ENCODE measurements at regions not wholly inside any gene's neighbourhood (a gene's known extent, or its start where the extent isn't known, plus 50 kb on each side); places are given as distances from the start of the nearest gene placed in this dataset.

DNA sequence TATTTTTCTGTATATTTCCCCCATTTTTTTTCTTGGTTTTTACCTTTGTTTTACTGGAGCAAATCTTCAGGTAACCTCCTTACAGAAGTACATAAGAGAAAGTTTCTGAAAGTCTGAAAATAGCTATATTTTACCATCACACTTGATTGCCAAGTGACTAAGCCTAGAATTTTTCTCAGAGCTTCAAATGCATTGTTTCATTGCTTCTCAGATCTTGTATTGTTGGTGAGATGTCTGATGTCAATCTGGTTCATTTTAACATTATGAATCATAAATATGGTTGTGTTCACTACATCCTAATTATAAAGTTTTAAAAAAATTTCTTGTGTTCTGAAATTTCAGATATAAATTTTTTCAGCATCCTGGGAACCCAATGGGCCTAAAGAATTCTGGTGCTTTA, 228.2 kb downstream of the AHR start:
- Histone ChIP-seq H3K9me3 (replicated peaks; ENCODE audit: insufficient read depth, low read length) (no peaks in the 10 kb centered on the region), H3K36me3 (replicated peaks; ENCODE audit: insufficient read depth, low read length) (no peaks in the 10 kb centered on the region), H3F3A (ENCODE audit: insufficient read depth, low read length) (no peaks in the 10 kb centered on the region), H3K4me3 (ENCODE audit: low read length) (no peak overlapping the region), H3K79me2 (ENCODE audit: low read length) (no peaks in the 10 kb centered on the region), H2AFZ (ENCODE audit: low read length) (no peak overlapping the region), H3K9me2 (replicated peaks; ENCODE audit: insufficient read depth, low read length) (no peaks in the 10 kb centered on the region), H3K4me2 (ENCODE audit: low read depth, low read length) (no peak overlapping the region), H3K4me1 (ENCODE audit: low read length) (peaks cover 4% of the 10 kb centered on the region; the same call in 1 of the 2 replicates), H3K27me3 (replicated peaks; ENCODE audit: insufficient read depth, low read length) (no peaks in the 10 kb centered on the region), H3K27ac (ENCODE audit: low read length) (no peak overlapping the region), H4K20me1 (ENCODE audit: insufficient read depth, low read length) (no peaks in the 10 kb centered on the region), H3K9ac (ENCODE audit: low read length) (no peak overlapping the region)
- TF ChIP-seq EZH2phosphoT487 (IDR thresholded peaks at IDR 0.05; ENCODE audit: low read length) (no peak), EZH2 (optimal IDR thresholded peaks at IDR 0.05; ENCODE audit: low read depth, low read length) (no peak)
- TF ChIP-seq, protein P1, sequence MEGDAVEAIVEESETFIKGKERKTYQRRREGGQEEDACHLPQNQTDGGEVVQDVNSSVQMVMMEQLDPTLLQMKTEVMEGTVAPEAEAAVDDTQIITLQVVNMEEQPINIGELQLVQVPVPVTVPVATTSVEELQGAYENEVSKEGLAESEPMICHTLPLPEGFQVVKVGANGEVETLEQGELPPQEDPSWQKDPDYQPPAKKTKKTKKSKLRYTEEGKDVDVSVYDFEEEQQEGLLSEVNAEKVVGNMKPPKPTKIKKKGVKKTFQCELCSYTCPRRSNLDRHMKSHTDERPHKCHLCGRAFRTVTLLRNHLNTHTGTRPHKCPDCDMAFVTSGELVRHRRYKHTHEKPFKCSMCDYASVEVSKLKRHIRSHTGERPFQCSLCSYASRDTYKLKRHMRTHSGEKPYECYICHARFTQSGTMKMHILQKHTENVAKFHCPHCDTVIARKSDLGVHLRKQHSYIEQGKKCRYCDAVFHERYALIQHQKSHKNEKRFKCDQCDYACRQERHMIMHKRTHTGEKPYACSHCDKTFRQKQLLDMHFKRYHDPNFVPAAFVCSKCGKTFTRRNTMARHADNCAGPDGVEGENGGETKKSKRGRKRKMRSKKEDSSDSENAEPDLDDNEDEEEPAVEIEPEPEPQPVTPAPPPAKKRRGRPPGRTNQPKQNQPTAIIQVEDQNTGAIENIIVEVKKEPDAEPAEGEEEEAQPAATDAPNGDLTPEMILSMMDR (IDR thresholded peaks at IDR 0.05; ENCODE audit: low read length) = no peak
- no peak for DNase-seq

DNA sequence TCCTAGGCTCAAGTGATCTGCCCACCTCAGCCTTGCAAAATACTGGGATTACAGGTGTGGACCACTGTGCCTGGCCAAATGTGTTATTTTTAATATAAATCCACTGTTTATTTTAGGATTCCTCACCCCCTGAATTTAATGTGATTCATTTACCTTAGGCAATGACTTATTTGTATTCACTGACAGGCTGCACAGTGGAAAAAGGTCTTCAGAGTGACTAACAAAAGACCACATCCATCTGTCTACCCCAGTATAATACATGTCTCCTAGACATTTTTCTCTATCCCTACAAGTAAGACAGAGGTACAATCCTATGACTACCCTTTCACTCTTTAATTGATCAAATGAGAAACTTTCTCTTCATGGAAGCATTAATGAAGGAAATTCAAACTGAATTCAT, 230.2 kb downstream of the AHR start:
- no peak for TF ChIP-seq EZH2 (optimal IDR thresholded peaks at IDR 0.05; ENCODE audit: low read depth, low read length)
- TF ChIP-seq, protein P1 (IDR thresholded peaks at IDR 0.05; ENCODE audit: low read length) = no peak
- TF ChIP-seq EZH2phosphoT487 (IDR thresholded peaks at IDR 0.05; ENCODE audit: low read length) = no peak
- no peak overlapping the region for H3K4me3 ChIP-seq (ENCODE audit: low read length)
- no peaks in the 10 kb centered on the region for H3K9me2 ChIP-seq (replicated peaks; ENCODE audit: insufficient read depth, low read length)
- no peaks in the 10 kb centered on the region for H3F3A ChIP-seq (ENCODE audit: insufficient read depth, low read length)
- H3K4me1 ChIP-seq (ENCODE audit: low read length) = peaks cover 7% of the 10 kb centered on the region
- no peak overlapping the region for H2AFZ ChIP-seq (ENCODE audit: low read length)
- H3K9me3 ChIP-seq (replicated peaks; ENCODE audit: insufficient read depth, low read length) = no peaks in the 10 kb centered on the region
- DNase-seq = no peak
- no peaks in the 10 kb centered on the region for H3K79me2 ChIP-seq (ENCODE audit: low read length)
- H3K27ac ChIP-seq (ENCODE audit: low read length) = no peak overlapping the region
- no peak overlapping the region for H3K9ac ChIP-seq (ENCODE audit: low read length)
- H3K4me2 ChIP-seq (ENCODE audit: low read depth, low read length) = no peak overlapping the region
- H4K20me1 ChIP-seq (ENCODE audit: insufficient read depth, low read length) = no peaks in the 10 kb centered on the region
- no peaks in the 10 kb centered on the region for H3K36me3 ChIP-seq (replicated peaks; ENCODE audit: insufficient read depth, low read length)
- no peaks in the 10 kb centered on the region for H3K27me3 ChIP-seq (replicated peaks; ENCODE audit: insufficient read depth, low read length)

DNA sequence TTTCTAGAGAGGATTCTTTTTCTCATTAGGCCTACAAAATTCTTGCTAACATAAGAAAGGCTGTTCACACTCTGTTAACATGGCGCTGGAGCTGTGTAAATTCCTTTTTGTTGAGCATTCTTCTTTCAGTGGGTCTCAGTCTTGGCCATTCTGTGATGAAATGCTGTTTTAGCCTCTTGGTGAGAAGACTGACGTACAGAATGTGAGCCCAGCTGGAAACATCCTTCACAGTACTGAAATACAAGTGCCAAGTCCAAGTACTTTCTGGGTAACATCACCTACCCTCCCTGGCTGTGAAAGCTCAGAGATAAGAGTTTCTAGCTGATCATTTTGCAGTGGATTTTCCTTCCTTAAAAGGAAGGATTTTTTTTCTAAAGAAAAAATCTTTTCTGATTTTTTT, 231.8 kb downstream of the AHR start:
- Histone ChIP-seq H3K4me1 (ENCODE audit: low read length) (peaks cover 7% of the 10 kb centered on the region), H3F3A (ENCODE audit: insufficient read depth, low read length) (no peaks in the 10 kb centered on the region), H3K27me3 (replicated peaks; ENCODE audit: insufficient read depth, low read length) (no peaks in the 10 kb centered on the region), H4K20me1 (ENCODE audit: insufficient read depth, low read length) (no peaks in the 10 kb centered on the region), H3K9me2 (replicated peaks; ENCODE audit: insufficient read depth, low read length) (no peaks in the 10 kb centered on the region), H3K9me3 (replicated peaks; ENCODE audit: insufficient read depth, low read length) (no peaks in the 10 kb centered on the region), H3K4me3 (ENCODE audit: low read length) (no peak overlapping the region), H3K79me2 (ENCODE audit: low read length) (no peaks in the 10 kb centered on the region), H2AFZ (ENCODE audit: low read length) (no peak overlapping the region), H3K9ac (ENCODE audit: low read length) (no peak overlapping the region), H3K36me3 (replicated peaks; ENCODE audit: insufficient read depth, low read length) (no peaks in the 10 kb centered on the region), H3K4me2 (ENCODE audit: low read depth, low read length) (no peak overlapping the region), H3K27ac (ENCODE audit: low read length) (no peak overlapping the region)
- TF ChIP-seq EZH2 (optimal IDR thresholded peaks at IDR 0.05; ENCODE audit: low read depth, low read length) = no peak
- TF ChIP-seq, protein P1 (IDR thresholded peaks at IDR 0.05; ENCODE audit: low read length) = no peak
- no peak for TF ChIP-seq EZH2phosphoT487 (IDR thresholded peaks at IDR 0.05; ENCODE audit: low read length)
- DNase-seq = no peak

All from MM.1S (cell line).